ENCODE measurements at regions not wholly inside any gene's neighbourhood (a gene's known extent, or its start where the extent isn't known, plus 50 kb on each side); places are given as distances from the start of the nearest gene placed in this dataset.

GRCh38 chr14:28300356-28300755, 466.2 kb upstream of the FOXG1 start:
- TF ChIP-seq, protein P1, sequence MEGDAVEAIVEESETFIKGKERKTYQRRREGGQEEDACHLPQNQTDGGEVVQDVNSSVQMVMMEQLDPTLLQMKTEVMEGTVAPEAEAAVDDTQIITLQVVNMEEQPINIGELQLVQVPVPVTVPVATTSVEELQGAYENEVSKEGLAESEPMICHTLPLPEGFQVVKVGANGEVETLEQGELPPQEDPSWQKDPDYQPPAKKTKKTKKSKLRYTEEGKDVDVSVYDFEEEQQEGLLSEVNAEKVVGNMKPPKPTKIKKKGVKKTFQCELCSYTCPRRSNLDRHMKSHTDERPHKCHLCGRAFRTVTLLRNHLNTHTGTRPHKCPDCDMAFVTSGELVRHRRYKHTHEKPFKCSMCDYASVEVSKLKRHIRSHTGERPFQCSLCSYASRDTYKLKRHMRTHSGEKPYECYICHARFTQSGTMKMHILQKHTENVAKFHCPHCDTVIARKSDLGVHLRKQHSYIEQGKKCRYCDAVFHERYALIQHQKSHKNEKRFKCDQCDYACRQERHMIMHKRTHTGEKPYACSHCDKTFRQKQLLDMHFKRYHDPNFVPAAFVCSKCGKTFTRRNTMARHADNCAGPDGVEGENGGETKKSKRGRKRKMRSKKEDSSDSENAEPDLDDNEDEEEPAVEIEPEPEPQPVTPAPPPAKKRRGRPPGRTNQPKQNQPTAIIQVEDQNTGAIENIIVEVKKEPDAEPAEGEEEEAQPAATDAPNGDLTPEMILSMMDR (IDR thresholded peaks at IDR 0.05; ENCODE audit: borderline replicate concordance, extremely low read depth, low read length, poor library complexity, severe bottlenecking): no peak
- TF ChIP-seq EZH2 (IDR thresholded peaks at IDR 0.05; ENCODE audit: borderline replicate concordance, low read depth, low read length, severe bottlenecking): no peak
